GM19468 (cell line): ENCODE measurements at regions not wholly inside any gene's neighbourhood (a gene's known extent, or its start where the extent isn't known, plus 50 kb on each side); places are given as distances from the start of the nearest gene placed in this dataset.
"Not testable (repeated sequence)": the region's sequence is repeated elsewhere in the genome, so short reads cannot be mapped to it uniquely, and the experiment has no call there.

ENCODE experiments used
- ATAC-seq: cut with Tn5 transposase; IDR thresholded peaks from one replicate; pipeline ENCODE4 v1.9.1; 2021; ENCODE audit warnings: mild to moderate bottlenecking, moderate library complexity, moderate number of reproducible peaks; ENCODE audit not compliant: unreplicated experiment; ENCODE audit errors: extremely low read depth

DNA sequence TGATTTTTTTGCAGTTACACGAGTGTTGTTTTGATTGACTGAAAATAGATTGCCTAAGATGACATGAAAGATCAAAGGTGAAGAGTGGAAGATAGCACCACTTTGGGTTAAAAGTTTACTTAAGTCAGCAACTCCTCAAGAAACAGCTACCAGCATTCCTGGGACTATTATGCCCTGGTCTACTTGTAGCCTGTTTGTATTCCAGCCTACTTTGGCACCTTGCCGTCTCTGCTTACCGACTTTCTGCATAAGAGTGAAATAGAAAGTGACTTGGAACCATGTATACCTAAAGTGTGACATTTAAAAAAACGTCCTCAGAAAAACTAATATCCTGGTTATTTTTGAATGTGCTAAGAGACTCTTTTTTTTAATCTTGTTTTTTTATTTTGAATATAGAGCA is 631.5 kb upstream of the PTBP2 start:
- ATAC-seq: no peak

DNA sequence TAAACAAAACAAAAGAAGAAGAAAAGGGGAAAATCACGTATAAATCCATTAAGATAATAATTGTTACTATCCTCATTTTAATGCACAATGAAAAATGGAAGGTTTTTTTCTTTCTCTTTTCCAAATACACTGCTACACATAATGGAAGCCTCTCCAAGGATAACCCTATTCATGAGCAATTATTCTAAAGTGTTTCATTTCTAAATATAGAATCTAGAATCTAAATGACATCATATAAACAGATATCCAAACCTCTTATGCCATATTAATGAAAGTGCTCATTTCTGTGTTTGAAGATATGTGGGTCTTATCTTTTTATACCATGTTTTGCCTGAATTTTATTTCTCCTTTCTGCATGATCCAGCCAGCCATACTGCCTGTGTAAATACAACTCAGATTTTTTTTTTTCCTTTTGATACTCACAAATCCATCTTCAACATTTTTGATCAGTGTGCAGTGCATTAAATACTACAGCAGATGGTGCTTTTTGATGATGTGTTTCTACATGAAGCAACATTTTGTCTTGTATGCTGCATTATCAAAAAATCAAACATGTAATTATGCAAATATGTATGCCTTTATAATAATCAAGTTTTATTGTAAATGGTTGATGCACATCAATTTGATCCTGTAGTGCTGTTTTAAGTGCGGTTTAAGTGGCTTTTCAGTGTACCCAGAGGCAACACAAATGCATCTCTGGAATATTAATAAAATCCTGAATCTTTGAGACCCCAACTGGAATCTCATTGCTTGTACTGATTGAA is 625.6 kb upstream of the PTBP2 start:
- ATAC-seq: no peak

DNA sequence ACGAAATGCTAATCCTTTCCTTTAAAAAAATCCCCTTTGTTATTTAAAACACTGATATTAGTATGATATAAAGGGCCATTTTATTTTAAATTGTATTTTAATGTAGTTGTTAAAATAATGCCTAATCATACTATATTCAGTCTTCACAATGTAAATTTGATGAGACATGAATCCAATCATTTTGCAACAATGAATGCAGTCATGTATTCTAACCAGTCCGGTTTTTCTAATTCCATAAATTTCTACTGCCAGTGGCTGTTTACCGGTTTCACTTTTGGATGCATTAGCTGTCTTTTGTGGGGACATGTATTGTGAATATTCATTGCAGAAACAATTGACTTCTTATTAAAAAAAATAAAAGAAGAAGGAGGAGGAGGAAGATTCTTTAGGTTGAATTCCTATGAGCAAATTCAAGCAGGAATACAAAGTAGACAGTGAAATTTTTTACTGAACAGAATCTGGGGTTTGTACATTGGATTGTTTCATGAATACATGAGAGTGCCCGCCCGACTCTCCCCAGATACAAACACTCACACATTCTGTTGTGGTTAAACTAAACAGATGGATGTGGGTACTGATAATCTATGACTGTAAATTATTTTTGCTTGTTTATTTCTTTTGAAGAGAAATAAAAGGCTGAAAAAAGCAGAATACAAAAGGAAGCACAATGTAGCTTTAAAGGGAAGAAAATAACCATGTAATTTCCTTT is 624.8 kb upstream of the PTBP2 start:
- ATAC-seq: no peak

DNA sequence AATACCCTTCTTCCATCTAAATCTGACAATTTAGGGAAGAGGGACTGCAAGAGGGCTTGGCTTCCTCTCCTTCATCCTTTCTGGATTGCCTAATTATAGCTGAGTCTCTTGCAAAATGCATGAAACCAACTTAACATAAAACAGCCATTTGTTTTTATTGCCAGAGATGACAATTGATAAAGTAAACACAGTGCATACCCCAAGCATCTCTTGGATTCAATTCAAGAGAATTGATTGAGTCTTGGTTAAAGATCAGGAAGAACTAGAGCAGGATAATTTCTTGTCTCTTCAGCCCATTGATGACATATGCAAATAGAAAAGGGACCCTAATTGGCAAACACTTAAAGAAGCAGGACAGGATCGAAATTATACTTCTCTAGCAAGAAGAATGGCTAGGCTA is 617.1 kb upstream of the PTBP2 start:
- ATAC-seq: no peak

DNA sequence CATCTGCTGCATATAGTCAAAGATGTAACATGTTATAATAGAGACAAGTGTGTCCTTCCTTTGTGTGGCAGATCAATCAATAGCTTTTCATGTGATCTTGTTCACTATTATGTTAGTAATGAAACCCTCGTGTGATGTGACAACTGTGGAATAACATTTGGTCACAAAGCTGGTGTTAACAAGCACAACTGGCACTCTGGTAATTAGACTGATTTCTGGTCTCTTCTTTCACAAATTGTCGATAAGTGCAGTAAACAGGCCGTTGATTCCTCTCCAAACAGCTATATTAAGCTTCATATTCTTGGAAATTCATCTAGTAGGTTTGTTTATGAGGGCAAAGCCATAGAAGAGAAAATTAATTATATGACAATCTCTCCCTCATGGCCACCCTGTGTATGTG is 616.7 kb upstream of the PTBP2 start:
- no peak for ATAC-seq

DNA sequence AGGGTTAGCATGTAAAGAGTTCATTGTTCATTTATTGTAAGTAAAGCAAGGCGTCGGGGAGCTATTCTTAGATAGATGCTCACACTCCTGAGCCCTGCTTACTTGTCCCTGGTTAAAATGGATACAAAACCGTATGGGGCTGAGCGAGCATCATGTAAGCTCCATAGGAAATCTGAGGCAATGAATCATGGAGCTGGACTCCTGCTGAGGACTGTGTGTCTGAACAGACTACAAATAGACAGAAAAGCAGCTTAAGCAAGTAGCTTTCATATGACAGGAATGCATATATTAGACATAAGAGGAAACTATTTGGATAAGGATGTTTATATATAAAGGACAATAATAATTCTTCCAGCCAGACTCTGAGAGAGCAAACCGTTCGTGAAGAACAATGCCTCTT is 604.9 kb upstream of the PTBP2 start:
- ATAC-seq: no peak

DNA sequence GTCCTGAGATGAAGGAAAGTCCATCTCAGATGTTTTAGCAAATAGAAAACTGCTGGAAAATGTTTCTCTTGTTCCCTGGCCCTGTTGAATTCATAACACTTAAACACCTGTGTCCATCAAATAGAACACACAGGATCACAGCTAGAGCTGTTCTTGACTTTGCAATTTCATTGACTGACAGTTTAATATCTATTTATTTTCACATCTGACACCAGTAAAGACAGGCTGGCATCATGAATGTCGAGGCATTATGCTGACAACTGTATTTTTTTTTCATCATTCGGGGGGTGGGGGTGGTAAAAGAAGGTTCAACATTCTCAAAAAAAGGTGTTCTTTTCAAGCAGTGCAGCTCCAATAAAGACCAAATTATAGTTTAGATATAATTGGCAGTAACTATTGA is 591.2 kb upstream of the PTBP2 start:
- no peak for ATAC-seq

DNA sequence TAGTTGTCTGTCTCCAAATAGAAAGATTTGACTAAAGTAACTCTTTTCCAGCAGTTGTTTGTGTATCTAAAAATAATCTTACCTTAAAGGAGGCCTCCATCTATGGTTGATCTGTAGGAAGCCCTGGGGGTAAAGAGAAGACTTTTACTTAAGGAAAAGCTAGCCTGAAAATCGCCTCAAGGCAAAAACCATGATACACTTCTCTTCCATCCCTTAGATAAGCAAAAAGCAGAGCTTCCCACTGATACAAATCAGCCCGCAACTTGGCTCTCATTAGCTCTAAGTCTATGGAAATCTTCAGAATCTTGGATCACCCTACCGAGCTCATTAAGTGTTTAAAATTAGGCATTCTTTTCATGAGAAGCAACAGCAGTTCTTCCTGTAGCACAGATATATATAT is 576.9 kb upstream of the PTBP2 start:
- ATAC-seq: no peak

DNA sequence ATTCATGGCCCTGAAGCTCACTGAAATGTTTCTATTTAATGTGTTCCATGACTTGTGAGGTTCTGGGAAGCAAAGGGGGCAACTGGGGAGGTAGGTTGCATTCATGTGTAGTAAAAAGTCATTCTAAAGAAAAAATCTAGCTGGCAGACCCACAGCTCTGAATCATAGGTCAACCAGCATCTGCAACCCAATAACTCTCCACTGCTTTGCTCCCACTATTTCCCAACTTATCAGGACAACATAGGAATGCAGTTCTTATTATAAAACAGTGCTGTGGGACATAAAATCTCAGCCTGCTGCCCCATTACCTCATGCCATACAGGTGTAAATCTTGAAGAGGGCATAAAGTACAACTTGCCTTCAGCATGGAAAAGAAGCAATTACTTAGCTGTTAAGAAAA is 576.1 kb upstream of the PTBP2 start:
- no peak for ATAC-seq

DNA sequence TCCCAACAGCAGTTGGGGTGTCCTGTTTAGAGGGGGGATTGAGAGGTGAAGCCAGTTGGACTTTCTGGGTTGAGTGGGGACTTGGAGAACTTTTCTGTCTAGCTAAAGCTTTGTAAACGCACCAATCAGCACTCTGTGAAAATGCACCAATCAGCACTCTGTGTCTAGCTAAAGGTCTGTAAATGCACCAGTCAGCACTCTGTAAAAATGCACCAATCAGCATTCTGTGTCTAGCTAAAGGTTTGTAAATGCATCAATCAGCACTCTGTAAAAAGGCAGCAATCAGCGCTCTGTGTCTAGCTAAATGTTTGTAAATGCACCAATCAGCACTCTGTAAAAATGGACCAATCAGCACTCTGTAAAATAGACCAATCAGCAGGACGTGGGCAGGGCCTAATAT is 568.6 kb upstream of the PTBP2 start:
- not testable (repeated sequence) for ATAC-seq

DNA sequence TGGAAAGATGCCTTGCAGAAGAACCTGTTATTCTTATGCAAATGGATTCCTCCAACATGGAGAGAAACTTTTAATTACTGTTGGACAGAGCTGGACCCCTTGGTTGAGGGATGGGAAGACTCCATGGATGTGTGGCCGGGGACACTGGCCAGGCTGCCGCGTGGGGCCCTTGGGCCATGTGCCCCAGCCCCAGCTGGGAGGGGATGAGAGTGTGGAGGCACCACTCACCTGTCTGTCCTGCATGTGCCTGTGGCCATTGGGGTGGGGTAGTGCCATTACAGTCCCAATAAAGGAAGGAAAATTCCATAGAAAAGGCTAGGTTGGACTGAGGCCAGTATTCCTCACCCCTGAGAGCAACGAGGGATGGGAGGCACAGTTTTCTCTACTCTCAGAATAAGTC is 564.5 kb upstream of the PTBP2 start:
- ATAC-seq: no peak

DNA sequence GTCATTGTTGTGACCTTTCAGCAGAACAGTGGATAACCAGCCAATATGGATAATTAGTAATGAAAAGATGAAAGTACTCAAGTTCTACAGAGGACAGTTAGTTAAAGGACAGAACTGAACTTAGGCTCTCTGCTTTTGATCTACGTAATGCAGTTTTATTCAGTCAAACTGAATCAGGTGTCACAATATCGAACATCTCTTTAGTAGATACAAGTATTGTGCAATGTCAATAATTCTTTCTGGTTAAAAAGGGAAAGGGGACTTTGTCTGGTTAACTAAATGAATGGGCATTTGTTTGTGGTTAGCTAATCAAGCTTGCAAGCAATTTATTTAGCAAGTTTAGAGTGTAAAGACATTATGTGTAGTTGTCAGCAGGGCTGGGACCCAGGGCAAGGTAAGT is 562.2 kb upstream of the PTBP2 start:
- no peak for ATAC-seq

DNA sequence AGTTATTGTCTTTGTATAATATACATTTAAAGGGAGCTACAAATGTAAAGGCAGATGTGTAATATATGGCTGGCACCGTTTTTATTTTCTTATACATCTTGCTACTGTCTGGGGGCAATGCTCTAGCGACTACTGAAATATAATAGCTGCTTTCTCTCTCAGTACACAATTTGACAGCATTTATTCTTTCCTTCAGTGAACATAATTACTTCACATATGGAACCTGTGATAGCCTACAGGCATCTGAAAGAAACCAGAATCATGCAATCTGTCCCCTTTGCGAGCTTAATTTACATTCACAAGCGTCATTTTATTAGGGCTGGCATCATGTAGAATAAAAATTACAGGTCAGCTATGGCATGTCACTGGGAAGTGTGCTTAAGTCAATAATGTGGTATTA is 557.5 kb upstream of the PTBP2 start:
- ATAC-seq: no peak

DNA sequence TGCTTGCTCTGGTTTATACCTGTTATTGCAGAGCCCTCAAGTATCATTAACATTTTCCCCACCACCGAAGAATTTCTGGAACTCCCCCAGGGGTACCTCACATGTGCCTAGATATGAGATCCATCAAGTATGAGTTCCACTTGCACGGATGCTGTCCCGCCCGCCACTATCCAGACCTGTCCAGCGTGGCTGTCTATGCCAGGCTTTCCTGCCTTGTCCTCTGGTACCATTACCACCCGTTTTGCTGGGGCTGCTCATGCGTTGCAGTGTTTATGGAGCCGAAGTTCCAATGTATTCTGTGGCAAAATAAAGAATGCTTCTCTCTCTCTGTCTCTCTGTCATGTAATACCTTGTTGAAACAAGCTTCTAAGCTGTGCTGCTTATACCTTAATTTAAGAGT is 543.5 kb upstream of the PTBP2 start:
- no peak for ATAC-seq

DNA sequence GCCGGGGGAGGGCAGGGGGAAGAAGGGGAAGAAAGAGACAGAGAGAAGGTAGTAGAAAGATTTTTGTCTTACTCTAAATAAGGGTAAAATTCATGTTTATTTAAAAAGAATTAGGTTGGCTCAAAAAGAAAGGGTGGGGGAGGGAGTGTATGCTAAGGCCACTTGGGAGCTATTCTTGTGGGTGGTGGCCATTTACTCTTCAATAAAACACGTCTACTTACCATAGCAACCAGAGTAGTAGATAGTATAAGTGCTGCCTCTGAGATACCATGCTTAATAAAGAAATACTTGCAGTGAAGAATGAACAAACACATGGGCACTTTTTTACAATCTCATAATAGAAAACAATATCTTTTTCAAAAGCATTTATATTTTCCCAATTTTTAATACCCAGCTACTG is 538.1 kb upstream of the PTBP2 start:
- ATAC-seq: no peak

DNA sequence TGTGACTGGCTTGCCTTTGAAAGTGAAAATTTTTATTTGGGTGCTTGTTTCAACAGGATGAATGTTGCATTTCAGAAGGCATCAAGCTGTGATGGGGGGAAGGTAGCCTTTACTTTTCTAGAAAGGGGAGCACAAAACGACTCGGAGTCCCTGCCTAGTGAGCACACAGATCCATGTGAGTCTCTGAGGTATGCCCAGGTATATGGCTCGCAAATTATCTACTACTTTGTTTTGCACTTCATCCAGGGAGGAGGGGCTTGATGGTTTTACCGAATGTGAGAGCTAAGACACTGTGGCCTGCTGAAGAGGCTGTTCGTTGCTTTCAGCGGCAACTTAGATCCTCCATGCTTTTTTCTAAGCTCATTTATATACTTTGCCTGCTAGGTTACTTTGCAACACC is 537.7 kb upstream of the PTBP2 start:
- no peak for ATAC-seq

DNA sequence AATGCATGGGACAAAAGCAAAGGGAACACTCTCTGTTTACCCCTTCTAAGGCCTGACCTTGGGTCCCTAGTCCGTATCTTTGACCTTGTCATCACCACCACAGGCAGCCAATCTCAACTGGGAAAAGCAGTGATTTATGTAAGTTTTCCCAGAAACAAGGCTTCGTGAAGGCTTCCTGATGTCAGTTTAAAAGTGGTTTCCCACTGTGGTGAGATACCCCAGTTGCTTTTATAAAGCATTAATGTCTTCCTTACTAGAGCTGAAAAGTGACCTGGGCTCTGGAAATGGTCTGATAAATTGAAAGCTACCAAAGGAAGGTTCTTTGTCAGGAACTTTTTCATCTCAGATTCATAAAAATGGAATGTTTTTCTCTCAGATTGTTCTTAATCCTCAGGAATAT is 536.4 kb upstream of the PTBP2 start:
- no peak for ATAC-seq

DNA sequence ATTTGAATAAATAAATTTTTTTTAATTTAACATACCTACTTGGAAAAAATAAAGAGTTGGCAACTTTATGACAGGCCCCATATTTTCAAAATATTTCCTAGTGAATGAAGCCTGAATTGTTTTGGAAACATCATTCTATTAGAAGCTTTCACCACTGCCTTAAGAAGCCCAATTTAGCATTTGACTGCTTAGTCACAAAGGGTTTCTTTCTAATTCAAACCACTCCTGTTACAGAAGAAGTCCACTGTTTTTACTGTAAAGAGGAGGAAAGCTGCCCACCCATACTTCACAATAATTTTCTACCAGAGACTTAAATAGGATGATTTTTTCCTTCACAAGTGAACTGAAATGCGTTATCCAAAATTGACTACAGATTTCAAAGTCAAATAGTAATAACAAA is 534.6 kb upstream of the PTBP2 start:
- no peak for ATAC-seq

DNA sequence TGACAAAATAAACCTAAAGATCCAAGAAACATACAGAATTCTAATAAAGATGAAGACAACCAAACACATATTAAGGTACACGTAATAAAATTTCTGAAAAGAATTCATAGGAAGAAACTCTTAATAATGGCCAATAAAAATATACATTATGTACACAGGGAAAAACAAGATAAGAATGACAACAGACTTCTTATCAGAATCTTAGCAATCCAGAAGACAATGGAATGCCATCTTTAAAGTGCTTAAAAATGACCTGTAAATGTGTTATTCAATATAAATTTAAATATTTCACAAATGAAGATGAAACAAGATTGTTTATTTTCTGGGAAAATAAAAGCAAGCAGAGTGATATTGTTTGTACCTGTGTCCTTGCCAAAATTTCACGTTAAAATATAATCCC is 530.4 kb upstream of the PTBP2 start:
- no peak for ATAC-seq

DNA sequence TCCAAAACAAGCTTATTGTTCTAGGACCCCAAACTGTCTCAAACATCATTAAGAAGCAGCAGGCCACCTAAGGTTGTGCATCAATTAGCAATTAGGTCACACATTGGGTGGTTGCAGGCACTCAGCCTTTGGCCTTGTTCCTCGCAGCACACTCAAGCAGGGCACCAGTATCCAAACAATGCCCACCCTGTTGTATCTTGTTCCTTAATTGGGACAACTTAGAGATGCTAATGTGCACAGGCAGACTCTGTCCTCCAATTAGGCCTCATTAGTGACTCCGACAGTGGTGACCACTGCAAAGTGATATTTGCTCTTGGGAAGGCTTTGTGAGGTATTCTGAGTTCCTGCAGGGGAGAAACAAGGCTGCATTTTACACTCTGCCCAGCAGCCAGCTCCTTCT is 515.1 kb upstream of the PTBP2 start:
- ATAC-seq: no peak

DNA sequence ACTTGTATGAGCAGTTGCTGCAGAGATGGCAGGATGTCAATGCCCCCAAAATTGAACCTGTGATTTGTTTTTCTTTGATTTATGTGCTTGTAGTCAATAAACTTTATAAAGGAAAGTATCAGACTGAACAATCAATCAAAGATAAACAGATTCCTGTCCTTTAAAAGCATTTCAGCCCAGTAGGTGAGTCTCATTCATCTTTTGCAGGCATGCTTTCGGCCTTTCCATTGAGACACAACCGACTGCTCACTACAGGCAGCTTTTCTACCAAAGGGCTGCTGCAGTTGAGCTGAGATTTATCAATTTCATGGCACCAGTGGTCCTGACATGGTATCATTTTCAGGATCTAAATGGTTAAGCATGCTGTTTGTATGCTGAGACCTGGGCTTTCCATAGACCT is 513.6 kb upstream of the PTBP2 start:
- no peak for ATAC-seq

DNA sequence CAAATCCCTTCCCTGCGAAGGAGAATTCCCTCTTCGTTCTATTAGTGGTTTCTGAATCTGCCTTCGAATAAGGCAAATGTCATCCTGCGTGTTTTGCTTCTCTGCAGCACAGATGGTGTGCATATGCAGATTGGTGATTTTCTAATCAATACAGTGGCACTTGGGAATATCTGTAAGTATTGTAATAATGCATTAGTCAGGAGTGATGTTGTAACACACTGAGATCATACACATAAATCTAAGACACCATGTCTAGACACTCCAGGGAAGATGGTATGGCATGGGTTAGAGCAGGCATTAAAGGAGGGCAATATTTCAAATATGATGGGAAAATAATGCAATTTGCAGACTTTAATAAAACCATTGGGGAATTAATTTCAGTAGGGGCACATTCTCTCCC is 513.2 kb upstream of the PTBP2 start:
- no peak for ATAC-seq
